HCT116 (cell line): ENCODE measurements at regions not wholly inside any gene's neighbourhood (a gene's known extent, or its start where the extent isn't known, plus 50 kb on each side); places are given as distances from the start of the nearest gene placed in this dataset.

Source experiments
- ATAC-seq: fragments of 200-7000 bp; cut with Tn5 transposase; 2 replicates; pipeline ENCODE4 v1.9.1; 2020; ENCODE audit warnings: mild to moderate bottlenecking, moderate library complexity
- BruUV-seq: library from RNA; stranded (reverse); fragments of 400-500 nt; replicated peaks from 2 replicates; lab custom pipeline; 2021; lab: Mats Ljungman, UMichigan
- CTCF ChIA-PET: fragments of 300-600 bp; sonication (Branson Sonifier 250); formaldehyde crosslinking; loops from one replicate; lab custom pipeline; 2021; ENCODE audit warnings: antibody characterized with exemption; lab: Charles Lee
- POLR2A ChIA-PET: fragments of 300-600, 350-600 bp; sonication (Branson Sonifier 250); formaldehyde crosslinking; loops from one replicate; lab custom pipeline; 2021; ENCODE audit warnings: antibody characterized with exemption; lab: Charles Lee
- RAD21 ChIA-PET, 2 experiments: fragments of 300-600 bp; sonication (Branson Sonifier 250); formaldehyde crosslinking; loops; one replicate each; lab custom pipeline; 2023; ENCODE audit warnings: low total read pairs in 2 of 2; ENCODE audit not compliant: uncharacterized antibody in 2 of 2, unreplicated experiment in 2 of 2, low non-redundant PET in 1 of 2; lab: Charles Lee
- DNase-seq: peaks from one replicate; pipeline ENCODE4 v3.0.0-alpha.2; 2010; ENCODE audit warnings: low read depth, low spot score
- H2AFZ ChIP-seq: fragments of 200-600 bp; shearing (Covaris generic), sonication (generic); 2 replicates; pipeline ENCODE4 v1.6.1; 2017; ENCODE audit warnings: low read depth, mixed run types, mixed read lengths, antibody characterized with exemption, low read length; ENCODE audit not compliant: poor library complexity, severe bottlenecking
- H3K27ac ChIP-seq: 2 replicates; pipeline ENCODE4 v1.5.1; 2012; ENCODE audit warnings: low read depth, low read length
- H3K27me3 ChIP-seq: fragments of 200-600 bp; sonication (generic); 2 replicates; pipeline ENCODE4 v1.6.1; 2016; ENCODE audit warnings: mixed run types, low read length, mixed read lengths; ENCODE audit not compliant: insufficient read depth
- H3K36me3 ChIP-seq, 2 experiments: fragments of 200-500 bp in 1 of 2; fragments of 200-600 bp in 1 of 2; sonication (Bioruptor generic) in 1 of 2; sonication (generic) in 1 of 2; 2 replicates each; pipeline versions ENCODE4 v1.5.1 to v1.6.1; 2014 to 2016; ENCODE audit warnings: low read length in 2 of 2, inconsistent platforms in 1 of 2, mixed read lengths in 1 of 2, mixed run types in 1 of 2; ENCODE audit not compliant: insufficient read depth in 2 of 2, control insufficient read depth in 1 of 2
- H3K4me1 ChIP-seq, 2 experiments: fragments of 200-600 bp in 1 of 2; sonication (generic) in 1 of 2; 2 replicates each; pipeline versions ENCODE4 v1.5.1 to v1.6.1; 2012 to 2017; ENCODE audit warnings: low read length in 2 of 2, inconsistent platforms in 1 of 2, mild to moderate bottlenecking in 1 of 2, mixed read lengths in 1 of 2, mixed run types in 1 of 2, moderate library complexity in 1 of 2; ENCODE audit not compliant: insufficient read depth in 2 of 2, control insufficient read depth in 1 of 2
- H3K4me2 ChIP-seq: fragments of 200-600 bp; sonication (generic); 2 replicates; pipeline ENCODE4 v1.6.1; 2017; ENCODE audit warnings: mixed run types, low read length, mixed read lengths
- H3K4me3 ChIP-seq, 2 experiments: fragments of 200-600 bp in 1 of 2; sonication (generic) in 1 of 2; replicated peaks in 1 of 2; 2 replicates each; pipeline ENCODE4 v1.5.1; 2011 to 2016; ENCODE audit warnings: low read length in 2 of 2, control low read depth in 1 of 2, low read depth in 1 of 2, mild to moderate bottlenecking in 1 of 2, mixed read lengths in 1 of 2, mixed run types in 1 of 2
- H3K79me2 ChIP-seq: fragments of 200-600 bp; sonication (generic); 2 replicates; pipeline ENCODE4 v1.6.1; 2017; ENCODE audit warnings: mild to moderate bottlenecking, mixed run types, low read length, moderate library complexity, mixed read lengths; ENCODE audit not compliant: insufficient read depth
- H3K9ac ChIP-seq: fragments of 200-600 bp; sonication (generic); 2 replicates; pipeline ENCODE4 v1.6.1; 2016; ENCODE audit warnings: low read length, mixed read lengths
- H3K9me2 ChIP-seq: fragments of 200-600 bp; sonication (generic), shearing (Covaris generic); 2 replicates; pipeline ENCODE4 v1.6.1; 2017; ENCODE audit warnings: mixed run types, mild to moderate bottlenecking, moderate library complexity; ENCODE audit not compliant: insufficient read depth
- H3K9me3 ChIP-seq, 2 experiments: fragments of 200-500 bp in 1 of 2; fragments of 200-600 bp in 1 of 2; sonication (Bioruptor generic) in 1 of 2; sonication (generic) in 1 of 2; 2 replicates each; pipeline ENCODE4 v1.6.1; 2014 to 2017; ENCODE audit warnings: low read length in 2 of 2, mixed read lengths in 2 of 2, inconsistent platforms in 1 of 2, low read depth in 1 of 2, mild to moderate bottlenecking in 1 of 2, mixed run types in 1 of 2, moderate library complexity in 1 of 2; ENCODE audit not compliant: control insufficient read depth in 1 of 2, insufficient read depth in 1 of 2
- H4K20me1 ChIP-seq: fragments of 200-600 bp; sonication (generic), shearing (Covaris generic); 2 replicates; pipeline ENCODE4 v1.6.1; 2017; ENCODE audit warnings: mixed run types, mild to moderate bottlenecking, moderate library complexity; ENCODE audit not compliant: insufficient read depth
- CEBPB ChIP-seq: IDR thresholded peaks from 2 replicates; pipeline ENCODE4 v1.6.1; 2012; ENCODE audit warnings: low read depth
- CTCF ChIP-seq, 3 experiments: fragments of 200-600 bp in 1 of 3; sonication (generic) in 1 of 3; IDR thresholded peaks in 2 of 3; conservative IDR thresholded peaks in 1 of 3; 2 replicates each; pipeline ENCODE4 v1.5.1; 2012 to 2017; ENCODE audit warnings: low read depth in 2 of 3, low read length in 2 of 3, antibody characterized with exemption in 1 of 3, borderline replicate concordance in 1 of 3, control low read depth in 1 of 3, mild to moderate bottlenecking in 1 of 3, mixed read lengths in 1 of 3, mixed run types in 1 of 3, moderate library complexity in 1 of 3; ENCODE audit not compliant: insufficient read depth in 1 of 3
- EGR1 ChIP-seq: IDR thresholded peaks from 2 replicates; pipeline ENCODE4 v1.6.1; 2012; ENCODE audit warnings: low read depth
- EZH2 ChIP-seq: fragments of 200-600 bp; sonication (generic); IDR thresholded peaks from 2 replicates; pipeline ENCODE4 v1.6.1; 2017; ENCODE audit warnings: antibody characterized with exemption, mixed run types
- EZH2phosphoT487 ChIP-seq: fragments of 200-600 bp; IDR thresholded peaks from 2 replicates; pipeline ENCODE4 v1.6.1; 2018; ENCODE audit warnings: antibody characterized with exemption, borderline replicate concordance
- FOSL1 ChIP-seq: IDR thresholded peaks from 2 replicates; pipeline ENCODE4 v1.6.1; 2012; ENCODE audit warnings: low read depth
- JUND ChIP-seq: IDR thresholded peaks from 2 replicates; pipeline ENCODE4 v1.6.1; 2012
- MAX ChIP-seq: IDR thresholded peaks from 2 replicates; pipeline ENCODE4 v1.6.1; 2012
- POLR2A ChIP-seq: IDR thresholded peaks from 2 replicates; pipeline ENCODE4 v1.7.0; 2011; ENCODE audit warnings: borderline replicate concordance; ENCODE audit not compliant: insufficient read depth, insufficient read length; ENCODE audit errors: extremely low read depth
- POLR2AphosphoS5 ChIP-seq: IDR thresholded peaks from 2 replicates; pipeline ENCODE4 v1.6.1; 2011; ENCODE audit warnings: mild to moderate bottlenecking, low read depth, low read length, moderate library complexity
- RAD21 ChIP-seq: IDR thresholded peaks from 2 replicates; pipeline ENCODE4 v1.6.1; 2012; ENCODE audit warnings: low read depth, mild to moderate bottlenecking
- SP1 ChIP-seq: IDR thresholded peaks from 2 replicates; pipeline ENCODE4 v1.6.1; 2012; ENCODE audit warnings: low read depth
- SRF ChIP-seq: IDR thresholded peaks from 2 replicates; pipeline ENCODE4 v1.6.1; 2012; ENCODE audit warnings: low read depth
- ZBTB33 ChIP-seq: IDR thresholded peaks from 2 replicates; pipeline ENCODE4 v1.6.1; 2011; ENCODE audit warnings: mild to moderate bottlenecking, low read length, moderate library complexity; ENCODE audit not compliant: insufficient replicate concordance; ENCODE audit errors: extremely low read depth
- ZFX ChIP-seq: fragments of 450-650 bp; IDR thresholded peaks from 2 replicates; pipeline ENCODE4 v1.6.1; 2017
- ZNF274 ChIP-seq: fragments of 200-500 bp; sonication (Bioruptor generic); IDR thresholded peaks from 2 replicates; pipeline ENCODE4 v1.6.1; 2014; ENCODE audit warnings: mild to moderate bottlenecking, low read depth, low read length, inconsistent platforms
- intact Hi-C: fragments of 100-400 bp; cut with micrococcal nuclease; formaldehyde crosslinking; loops from 2 replicates; pipeline ENCODE4 v1.10.0; 2022

GRCh38 chr14:27528328-27528727 is 930.5 kb upstream of the NOVA1 start:
- Histone ChIP-seq H3K27me3 (no peaks in the 10 kb centered on the region), H3K36me3 (no peaks in the 10 kb centered on the region), H4K20me1 (no peaks in the 10 kb centered on the region), H3K4me3 (no peak overlapping the region), H3K27ac (no peak overlapping the region), H3K4me1 (no peaks in the 10 kb centered on the region), H3K79me2 (no peaks in the 10 kb centered on the region), H3K9me2 (no peaks in the 10 kb centered on the region), H2AFZ (no peak overlapping the region), H3K9ac (no peak overlapping the region), H3K9me3 (peaks cover 3 to 23% of the 10 kb centered on the region in 2 experiments; a peak in 3 of 4 replicates), H3K4me2 (no peak overlapping the region)
- no TSS peak for BruUV-seq
- CTCF ChIA-PET, result no interaction called here
- RAD21 ChIA-PET, result no interaction called here
- no peak for ATAC-seq
- POLR2A ChIA-PET, result no interaction called here
- TF ChIP-seq CTCF (IDR thresholded peaks at IDR 0.05 in 2 of 3, conservative IDR thresholded peaks at IDR 0.05 in 1 of 3; ENCODE audit: borderline replicate concordance in 1 of 3, insufficient read depth in 1 of 3, low read depth in 2 of 3, low read length in 2 of 3) (peak in 1 of 3 experiments; percentile 28; a peak in 2 of 6 replicates), FOSL1 (no peak)
- no peak for DNase-seq
- intact Hi-C loops, result no loop called here

GRCh38 chr14:27536748-27537147 is 938.9 kb upstream of the NOVA1 start:
- ChIA-PET RAD21 (no interaction called here), CTCF (no interaction called here), POLR2A (no interaction called here)
- no peaks in the 10 kb centered on the region for H3K36me3 ChIP-seq
- H3K4me1 ChIP-seq, result no peaks in the 10 kb centered on the region
- H3K79me2 ChIP-seq, result no peaks in the 10 kb centered on the region
- no peaks in the 10 kb centered on the region for H4K20me1 ChIP-seq
- H3K27me3 ChIP-seq, result no peaks in the 10 kb centered on the region
- H3K4me3 ChIP-seq, result no peak overlapping the region
- BruUV-seq, result no TSS peak
- ATAC-seq (no peak), DNase-seq (no peak)
- intact Hi-C loops, result no loop called here
- no peak overlapping the region for H3K27ac ChIP-seq
- H3K9ac ChIP-seq, result no peak overlapping the region
- peaks cover 12 to 37% of the 10 kb centered on the region in 2 experiments; a peak in 2 of 4 replicates for H3K9me3 ChIP-seq
- H2AFZ ChIP-seq, result no peak overlapping the region
- no peak overlapping the region for H3K4me2 ChIP-seq
- TF ChIP-seq EZH2 (no peak), SP1 (no peak), SRF (no peak), FOSL1 (no peak), POLR2AphosphoS5 (no peak), ZBTB33 (no peak), ZNF274 (no peak), CEBPB (no peak), POLR2A (no peak), EZH2phosphoT487 (no peak), RAD21 (no peak), JUND (no peak), ZFX (no peak), MAX (no peak), EGR1 (no peak)
- H3K9me2 ChIP-seq, result no peaks in the 10 kb centered on the region
